Ramos (cell line): ENCODE measurements at regions not wholly inside any gene's neighbourhood (a gene's known extent, or its start where the extent isn't known, plus 50 kb on each side); places are given as distances from the start of the nearest gene placed in this dataset.
"Not testable (repeated sequence)": the region's sequence is repeated elsewhere in the genome, so short reads cannot be mapped to it uniquely, and the experiment has no call there.

Experiments
- in situ Hi-C: fragments of 300-500 bp; cut with MboI; formaldehyde crosslinking; loops from one replicate; pipeline ENCODE4 v1.14.3; 2022; ENCODE audit warnings: low sequenced_read_pairs; ENCODE audit not compliant: unreplicated experiment

DNA sequence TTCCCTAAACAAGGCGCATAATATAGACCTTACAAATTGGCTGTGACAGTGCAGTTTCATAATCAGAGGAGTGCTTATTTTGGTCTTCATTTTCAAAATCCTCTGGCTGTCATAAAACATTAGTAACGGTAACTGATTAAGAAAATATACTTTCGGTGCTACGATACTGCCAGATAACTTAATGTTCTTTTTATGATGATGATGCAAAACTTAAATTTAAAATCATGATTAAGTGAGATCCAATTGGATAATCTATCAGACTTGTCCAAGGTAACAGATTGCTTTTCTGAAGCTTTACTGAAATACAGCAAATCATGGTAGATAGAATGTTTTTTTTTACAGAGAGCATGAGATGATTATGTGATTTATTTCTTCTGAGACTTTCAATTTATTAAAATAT, 364.2 kb upstream of the CNTN3 start:
- in situ Hi-C loops = no loop called here

DNA sequence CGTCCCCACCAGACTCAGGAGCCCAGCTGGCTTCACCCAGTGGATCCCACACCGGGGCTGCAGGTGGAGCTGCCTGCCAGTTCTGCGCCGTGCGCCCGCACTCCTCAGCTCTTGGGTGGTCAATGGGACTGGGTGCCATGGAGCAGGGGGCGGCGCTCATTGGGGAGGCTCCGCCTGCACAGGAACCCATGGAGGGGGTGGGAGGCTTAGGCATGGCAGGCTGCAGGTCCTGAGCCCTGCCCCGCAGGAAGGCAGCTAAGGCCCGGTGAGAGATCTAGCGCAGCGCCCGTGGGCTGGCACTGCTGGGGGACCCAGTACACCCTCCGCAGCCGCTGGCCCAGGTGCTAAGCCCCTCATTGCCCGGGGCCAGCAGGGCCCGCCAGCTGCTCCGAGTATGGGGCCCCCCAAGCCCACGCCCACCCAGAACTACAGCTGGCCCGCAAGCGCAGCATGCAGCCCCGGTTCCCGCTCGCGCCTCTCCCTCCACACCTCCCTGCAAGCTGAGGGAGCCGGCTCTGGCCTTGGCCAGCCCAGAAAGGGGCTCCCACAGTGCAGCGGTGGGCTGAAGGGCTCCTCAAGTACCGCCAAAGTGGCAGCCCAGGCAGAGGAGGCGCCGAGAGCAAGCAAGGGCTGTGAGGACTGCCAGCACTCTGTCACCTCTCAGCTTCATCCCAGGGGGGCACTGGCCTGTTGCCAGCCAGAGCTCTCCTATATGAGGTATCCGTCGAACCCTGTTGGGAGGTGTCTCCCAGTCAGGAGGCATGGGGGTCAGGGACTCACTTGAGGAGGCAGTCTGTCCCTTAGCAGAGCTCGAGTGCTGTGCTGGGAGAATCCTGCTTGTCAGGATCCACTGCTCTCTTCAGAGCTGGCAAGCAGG, 370.8 kb upstream of the CNTN3 start:
- in situ Hi-C loops = not testable (repeated sequence)

DNA sequence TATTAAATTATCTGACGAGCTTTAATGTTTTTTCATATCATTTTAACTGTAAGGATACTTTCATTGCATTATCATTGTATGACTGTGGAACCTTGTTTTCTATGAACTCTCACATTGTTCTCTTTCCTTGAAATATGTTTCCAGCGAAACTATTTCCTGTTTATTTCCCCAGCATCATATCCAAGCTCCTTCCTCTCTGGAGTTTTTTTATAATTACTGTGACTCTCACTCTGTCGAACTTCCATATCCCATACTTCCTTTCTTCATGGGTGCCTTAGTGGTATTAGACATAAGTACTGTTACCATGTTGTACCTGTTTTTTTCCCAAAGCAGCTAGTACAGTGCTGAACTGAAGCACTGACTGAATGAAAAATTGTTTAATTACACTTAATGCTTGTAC, 373.6 kb upstream of the CNTN3 start:
- in situ Hi-C loops = no loop called here

DNA sequence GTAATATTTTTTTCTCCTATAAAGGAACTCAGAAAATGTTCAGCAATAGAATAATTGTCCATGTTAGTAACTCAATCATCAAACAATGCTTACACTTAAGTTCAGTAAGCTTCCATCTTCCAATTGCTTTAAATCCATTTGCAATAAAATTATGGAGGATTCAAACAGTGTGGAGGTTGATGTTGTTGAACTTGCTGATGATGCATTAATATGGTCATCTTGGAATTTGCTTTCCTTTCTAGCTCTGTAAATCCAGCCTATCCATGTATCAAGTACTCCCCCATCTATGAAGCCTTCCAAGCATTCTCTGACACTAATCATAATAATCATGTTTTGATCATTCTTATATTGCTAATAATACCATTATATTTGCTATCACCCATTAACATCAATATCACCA, 378.4 kb upstream of the CNTN3 start:
- in situ Hi-C loops = no loop called here

DNA sequence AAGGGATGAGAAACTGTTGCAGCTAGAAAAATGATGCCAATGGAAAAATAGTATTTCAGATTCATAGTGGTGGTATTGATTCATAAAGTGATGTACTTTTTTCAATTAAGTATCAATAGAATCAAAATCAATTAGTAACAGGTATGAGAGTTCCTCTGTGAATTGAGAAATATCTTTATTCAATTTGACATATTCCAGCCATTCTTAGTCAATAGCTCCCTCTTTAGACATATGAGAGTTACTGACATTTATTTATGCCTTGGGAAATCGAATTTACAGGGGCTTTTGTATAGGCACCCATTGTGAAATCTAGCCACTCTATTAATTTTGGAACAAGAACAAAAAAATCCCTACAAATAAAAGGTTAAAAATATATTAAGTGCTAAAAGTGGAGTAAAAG, 386.9 kb upstream of the CNTN3 start:
- in situ Hi-C loops = no loop called here

DNA sequence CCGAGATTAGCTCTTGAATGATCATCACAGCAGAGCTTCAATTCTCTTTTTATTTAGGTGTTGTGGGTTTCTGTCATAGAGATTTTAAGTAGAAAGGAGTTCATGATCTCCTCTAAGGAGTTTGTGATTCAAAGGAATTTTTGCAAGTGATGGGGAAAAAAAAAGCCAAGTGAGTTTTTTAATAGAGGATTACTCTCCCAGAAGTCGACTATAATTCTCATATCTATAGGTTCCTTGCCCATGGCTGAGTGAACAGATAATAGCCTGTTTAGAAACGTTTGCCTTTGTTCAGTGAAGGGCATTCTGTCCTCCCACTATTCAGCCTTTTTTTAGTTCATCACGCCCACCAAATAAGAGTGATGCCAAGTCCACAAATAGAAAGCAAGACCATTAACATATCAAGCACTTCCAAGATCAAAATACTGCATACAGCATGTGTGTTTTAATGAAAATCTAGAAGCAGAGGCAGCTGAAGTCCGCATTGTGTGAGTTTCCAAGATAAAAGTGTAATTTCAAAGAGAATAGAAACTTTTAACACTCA, 398.4 kb upstream of the CNTN3 start:
- in situ Hi-C loops = no loop called here

DNA sequence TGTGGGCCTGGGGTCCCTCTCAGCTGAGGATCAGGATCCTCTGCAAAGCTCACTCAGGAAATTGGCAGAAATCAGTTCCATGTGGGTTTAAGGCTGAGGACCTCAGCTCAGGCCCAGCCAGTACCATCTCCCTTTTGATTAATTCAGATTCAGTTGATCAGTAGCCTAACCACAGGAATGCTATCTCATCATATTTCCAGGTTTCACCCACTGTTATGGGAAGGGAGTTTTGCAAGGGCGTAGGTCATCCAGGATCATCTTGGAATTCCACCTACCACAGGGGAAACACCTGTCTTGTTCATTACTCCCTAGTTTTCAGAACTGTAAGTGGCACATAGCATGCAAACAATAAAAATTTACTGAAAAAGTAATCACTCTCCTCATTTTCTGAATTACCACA, 399.5 kb upstream of the CNTN3 start:
- in situ Hi-C loops = no loop called here

DNA sequence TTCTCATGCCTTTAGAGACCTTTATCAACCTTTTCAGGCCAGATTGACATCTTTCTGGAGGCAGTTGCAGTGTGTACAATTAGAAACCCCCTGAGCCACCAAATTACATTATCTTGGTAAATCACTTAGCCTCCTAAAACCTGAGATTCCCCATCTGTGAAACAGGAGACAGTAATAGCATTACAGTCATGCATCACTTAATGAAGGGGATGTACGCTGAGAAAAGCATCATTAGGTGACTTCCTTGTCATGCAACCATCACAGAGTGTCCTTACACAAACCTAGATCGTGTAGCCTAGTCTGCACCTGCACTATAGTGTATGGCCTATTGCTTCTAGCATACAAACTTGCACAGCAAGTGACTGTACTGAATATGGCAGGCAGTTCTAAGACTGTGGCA, 400.8 kb upstream of the CNTN3 start:
- in situ Hi-C loops = no loop called here

DNA sequence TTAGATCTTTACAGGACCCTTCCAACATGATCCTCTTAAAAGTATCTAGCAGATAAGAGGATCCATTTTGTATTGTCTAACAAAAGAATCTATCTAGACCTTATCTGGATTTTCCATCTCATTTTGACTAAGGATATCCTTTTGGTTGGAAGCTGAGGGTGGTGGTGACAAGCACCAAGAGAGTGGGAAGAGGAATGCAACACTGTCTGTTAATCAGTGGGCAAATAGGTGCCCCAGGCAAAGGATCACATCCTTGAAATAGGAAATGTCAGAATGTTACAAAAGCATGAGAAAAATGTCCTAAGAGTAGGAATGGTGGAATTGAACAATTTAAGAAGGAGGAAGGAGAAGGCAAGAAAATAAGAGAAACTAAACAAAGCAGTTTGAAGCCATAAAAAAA, 420.7 kb upstream of the CNTN3 start:
- in situ Hi-C loops = no loop called here

DNA sequence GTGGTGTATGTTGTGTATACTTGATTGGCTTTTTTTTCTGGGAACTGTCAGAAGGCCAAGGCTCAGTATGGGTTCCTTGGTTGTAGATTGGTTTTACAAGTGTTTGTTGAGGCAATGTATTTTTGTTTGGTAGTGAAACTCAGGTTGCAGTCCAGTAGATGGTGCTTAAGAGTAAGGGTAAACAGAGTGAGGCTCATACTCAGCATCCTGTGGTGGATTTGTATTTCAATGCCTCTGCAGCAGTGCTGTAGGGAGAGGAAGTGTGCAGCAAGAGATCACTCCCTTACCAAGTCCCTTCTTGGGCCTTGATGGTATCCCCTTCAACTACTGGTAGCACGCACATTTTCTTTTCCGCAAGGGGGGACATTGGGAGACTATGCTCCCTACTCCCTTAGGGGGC, 428.5 kb upstream of the CNTN3 start:
- in situ Hi-C loops = no loop called here

DNA sequence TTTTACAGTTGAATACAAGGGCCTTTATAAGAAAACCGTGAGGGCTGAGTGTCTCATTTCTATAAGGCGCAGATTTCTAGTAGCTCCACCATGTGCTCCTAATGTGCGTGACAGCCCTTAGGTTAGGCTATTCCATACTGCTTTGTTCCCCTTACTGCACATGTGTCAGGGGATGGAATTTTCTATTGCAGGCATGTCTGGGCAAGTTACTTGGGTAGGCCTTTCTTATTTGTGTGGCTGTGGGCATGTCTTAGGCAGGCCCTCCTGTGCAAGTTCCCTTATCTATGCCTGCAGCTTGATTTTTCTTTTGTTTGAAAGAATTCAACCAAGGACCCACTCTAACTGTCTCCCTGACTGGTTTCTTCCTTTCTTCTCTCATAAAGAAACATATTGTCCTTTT, 434.2 kb upstream of the CNTN3 start:
- in situ Hi-C loops = no loop called here

DNA sequence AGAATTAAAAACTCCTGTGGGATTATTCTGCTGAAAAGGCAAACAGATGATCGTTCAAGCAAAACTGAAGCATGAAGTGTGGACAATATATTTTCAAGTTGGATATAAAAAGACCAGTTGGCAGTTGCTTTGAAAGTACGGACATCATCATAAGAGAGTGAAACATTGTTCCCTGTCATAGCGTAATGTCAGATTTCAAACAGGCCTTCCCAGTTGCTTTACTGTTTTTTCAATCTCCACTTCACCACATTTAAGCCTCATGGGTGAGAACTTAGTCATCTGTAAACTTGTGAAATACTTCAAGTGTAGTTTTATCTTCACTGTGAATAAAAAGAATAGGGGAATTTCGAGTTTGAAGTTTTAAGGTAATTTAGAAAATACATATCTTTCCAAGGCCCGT, 435.1 kb upstream of the CNTN3 start:
- in situ Hi-C loops = no loop called here

DNA sequence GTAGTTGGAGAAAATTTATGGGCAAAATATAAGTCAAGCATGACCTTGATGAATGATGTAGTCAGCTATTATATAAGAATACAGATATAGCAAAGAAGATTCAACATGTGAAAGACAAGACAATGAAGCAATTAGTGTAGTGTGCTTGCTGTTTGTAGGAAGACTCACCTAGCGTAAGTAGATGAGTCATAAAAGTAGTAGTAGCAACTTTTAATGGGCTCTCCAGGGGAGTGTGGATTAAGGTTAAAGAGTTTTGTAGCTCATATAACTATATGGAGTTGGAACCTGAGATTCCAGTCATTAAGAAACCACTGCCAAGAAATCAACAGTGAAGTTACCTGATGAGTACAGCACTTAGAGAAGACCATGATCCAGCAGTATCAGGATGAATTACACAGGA, 444.7 kb upstream of the CNTN3 start:
- in situ Hi-C loops = no loop called here

DNA sequence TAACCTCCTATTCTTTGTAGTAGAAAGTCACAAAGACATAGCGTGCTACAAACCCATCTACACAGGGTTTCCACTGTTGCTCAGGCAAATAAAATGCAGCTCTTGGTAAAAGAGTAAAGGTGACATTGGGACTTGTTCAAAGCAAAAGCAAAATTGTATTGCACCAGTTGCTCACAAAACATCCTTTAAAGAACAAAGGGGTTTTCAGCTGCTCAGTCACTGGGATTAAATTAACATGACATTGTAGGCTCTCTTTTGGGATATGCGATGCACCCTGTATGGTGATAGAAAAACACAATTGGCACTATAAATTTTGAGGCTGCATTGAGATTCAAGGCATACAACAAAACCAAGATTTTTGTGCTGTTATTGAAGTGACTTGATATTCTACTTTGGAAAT, 447.3 kb upstream of the CNTN3 start:
- in situ Hi-C loops = no loop called here

DNA sequence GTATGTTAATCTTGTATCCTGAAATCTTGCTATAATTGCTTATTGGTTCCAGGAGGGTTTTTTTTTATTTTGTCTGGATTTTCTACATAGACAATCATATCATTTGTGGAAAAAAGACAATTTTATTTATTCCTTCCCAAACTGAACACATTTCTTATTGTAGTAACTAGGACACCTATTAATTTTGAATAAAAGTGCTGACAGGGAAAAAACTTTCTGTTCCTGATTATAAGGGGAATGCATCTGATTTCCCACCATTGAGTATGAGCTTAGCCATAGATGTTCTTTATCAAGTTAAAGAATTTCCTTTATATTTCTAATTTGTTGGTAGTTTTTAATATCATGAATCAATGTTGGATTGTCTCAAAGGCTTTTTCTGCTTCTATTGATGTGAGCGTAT, 460.7 kb upstream of the CNTN3 start:
- in situ Hi-C loops = no loop called here

DNA sequence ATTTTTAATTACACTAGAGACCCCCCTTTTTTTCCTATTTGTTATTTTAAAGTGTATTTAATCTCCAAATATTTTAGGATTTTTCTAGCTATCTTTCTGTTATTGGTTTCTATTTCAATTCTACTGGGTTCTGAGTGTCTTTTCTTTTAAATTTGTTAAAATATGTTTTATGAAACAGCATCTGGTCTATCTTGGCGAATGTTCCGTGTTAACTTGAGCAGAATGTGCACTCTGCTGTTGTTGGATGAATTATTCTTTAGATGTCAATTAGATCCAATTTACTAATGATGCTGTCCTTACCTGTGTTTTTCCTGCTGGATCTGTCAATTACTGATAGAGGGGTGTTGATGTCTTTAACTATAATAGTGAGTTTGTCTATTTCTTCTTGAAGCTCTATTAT, 462.0 kb upstream of the CNTN3 start:
- in situ Hi-C loops = no loop called here

DNA sequence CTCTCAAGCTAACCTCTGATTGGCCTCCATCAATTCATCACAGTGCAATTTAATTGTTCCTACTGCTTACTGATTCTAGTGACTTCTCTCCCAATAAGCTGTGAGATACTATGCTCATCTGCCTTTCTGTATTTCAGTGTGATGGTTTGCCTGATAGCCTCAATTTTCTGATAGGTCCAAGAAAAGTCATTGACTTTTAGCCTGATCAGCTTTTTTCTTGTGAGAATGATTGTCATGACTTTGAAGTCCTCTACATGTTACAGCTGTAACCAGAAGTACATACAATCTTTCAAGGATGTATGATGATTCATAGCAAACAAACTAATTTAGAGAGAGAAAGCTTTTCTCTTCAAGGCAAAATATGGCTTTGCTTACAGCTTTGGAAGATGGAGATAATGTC, 463.8 kb upstream of the CNTN3 start:
- in situ Hi-C loops = no loop called here

DNA sequence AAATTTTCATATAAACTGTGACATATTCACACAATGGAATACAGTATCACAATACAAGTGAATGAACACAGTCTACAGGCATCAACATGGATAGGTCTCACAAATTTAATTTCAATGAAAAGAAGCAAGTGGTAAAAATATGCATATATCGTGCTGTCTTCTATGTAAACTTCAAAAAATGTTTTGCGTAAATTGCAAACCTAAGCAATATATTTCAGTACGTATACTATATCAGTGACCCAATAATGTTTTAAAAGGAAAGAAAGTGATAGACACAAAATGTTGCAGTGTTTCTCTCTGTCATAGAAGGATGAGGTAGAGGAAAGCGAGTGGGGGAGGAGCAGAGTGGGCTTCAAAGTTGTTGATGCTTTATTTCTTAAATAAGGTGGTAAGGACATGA, 468.4 kb upstream of the CNTN3 start:
- in situ Hi-C loops = no loop called here

DNA sequence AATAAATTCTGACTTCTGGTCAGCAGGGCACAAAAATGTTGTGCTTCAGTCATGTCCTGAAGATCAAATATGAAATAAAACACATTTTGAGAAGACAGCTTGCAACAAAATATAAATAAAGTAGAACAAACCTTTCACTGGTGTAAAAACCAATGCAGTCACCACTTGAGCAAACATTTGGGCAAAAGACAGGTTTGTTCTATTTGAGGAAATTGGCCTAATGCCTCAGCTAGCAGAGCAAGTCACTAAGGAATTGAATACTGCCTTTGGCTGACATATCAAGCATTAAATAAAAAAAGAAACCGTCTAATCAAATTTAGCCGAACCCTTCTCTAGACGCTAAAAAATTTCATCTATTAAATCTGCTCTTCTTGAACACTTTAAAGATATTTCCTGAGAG, 475.4 kb upstream of the CNTN3 start:
- in situ Hi-C loops = no loop called here

DNA sequence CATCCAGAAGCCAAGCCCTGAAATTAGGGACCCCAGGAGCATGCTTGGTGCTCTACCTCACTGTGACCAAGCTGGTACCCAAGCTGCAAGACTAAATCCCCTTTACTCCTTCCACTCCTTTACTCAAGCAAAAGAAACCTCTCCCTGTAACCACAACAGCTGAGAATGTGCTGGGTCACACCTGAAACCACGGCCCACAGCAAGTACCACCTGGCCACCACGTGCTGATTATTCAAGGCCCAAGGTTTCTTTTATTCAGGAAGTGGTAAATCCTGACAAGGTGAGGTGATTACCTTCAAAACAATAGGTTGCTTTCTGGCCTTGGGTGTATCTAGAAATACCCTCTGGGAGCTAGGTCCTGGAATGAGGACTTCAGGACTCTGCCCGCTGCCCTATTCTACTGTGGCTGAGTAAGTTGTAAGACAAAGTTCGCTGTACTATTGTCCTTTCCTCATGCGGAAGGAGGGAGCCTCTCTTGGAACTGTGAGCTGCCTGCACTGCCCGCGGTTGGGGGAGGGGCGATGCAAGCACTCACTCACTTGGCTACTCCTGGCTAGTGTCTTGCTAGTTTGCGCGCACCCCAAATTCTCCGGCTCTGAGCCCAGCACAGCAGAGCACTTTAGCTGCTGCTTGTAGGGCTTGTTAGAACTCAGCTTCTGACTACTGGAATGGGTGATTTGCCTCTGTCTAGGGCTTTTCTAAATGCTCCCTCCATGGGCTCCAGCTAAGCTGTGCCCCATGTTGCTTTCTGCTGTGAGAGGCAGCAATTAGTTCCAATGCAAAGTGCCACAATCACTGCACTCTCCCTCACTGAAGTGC, 487.1 kb upstream of the CNTN3 start:
- in situ Hi-C loops = no loop called here

DNA sequence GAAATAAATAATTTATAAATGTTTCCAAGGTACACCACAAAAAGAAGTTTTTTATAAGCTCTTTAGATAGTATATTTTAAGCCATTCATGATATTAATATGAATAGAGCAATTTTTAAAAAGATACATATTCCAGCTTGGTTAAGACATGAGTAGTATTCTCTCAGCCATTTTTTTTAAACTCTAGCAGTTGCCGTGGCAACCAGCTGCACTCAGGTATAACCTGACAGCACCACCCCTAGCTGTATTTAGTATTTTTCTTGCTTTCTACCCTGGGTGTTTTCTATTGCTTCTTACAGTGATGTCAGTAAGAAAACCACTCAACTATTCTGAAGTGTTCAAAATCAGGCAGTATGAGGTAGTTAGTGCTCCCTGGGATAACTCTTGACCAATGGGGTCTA, 496.3 kb upstream of the CNTN3 start:
- in situ Hi-C loops = no loop called here
